NB4 (cell line): ENCODE measurements at regions not wholly inside any gene's neighbourhood (a gene's known extent, or its start where the extent isn't known, plus 50 kb on each side); places are given as distances from the start of the nearest gene placed in this dataset.

Experiments used
- DNase-seq: peaks from one replicate; pipeline ENCODE4 v3.0.0; 2010; ENCODE audit warnings: low read depth
- H3K4me3 ChIP-seq: one replicate; pipeline ENCODE4 v1.5.1; 2011; ENCODE audit warnings: mild to moderate bottlenecking, low read depth, low read length, moderate library complexity
- MYC ChIP-seq: IDR thresholded peaks from 2 replicates; pipeline ENCODE4 v1.6.1; 2011; ENCODE audit warnings: low read depth, low read length
- POLR2A ChIP-seq: IDR thresholded peaks from 2 replicates; pipeline ENCODE4 v1.6.1; 2011; ENCODE audit warnings: mild to moderate bottlenecking; ENCODE audit not compliant: insufficient read length; ENCODE audit errors: extremely low read depth
- TF ChIP-seq, protein P1 (sequence below): IDR thresholded peaks from 2 replicates; pipeline ENCODE4 v1.6.1; 2011; ENCODE audit warnings: low read depth, low read length
- TF ChIP-seq, protein P2 (sequence below): IDR thresholded peaks from one replicate; pipeline ENCODE4 v1.5.1; 2012; ENCODE audit warnings: low read depth, low read length

DNA sequence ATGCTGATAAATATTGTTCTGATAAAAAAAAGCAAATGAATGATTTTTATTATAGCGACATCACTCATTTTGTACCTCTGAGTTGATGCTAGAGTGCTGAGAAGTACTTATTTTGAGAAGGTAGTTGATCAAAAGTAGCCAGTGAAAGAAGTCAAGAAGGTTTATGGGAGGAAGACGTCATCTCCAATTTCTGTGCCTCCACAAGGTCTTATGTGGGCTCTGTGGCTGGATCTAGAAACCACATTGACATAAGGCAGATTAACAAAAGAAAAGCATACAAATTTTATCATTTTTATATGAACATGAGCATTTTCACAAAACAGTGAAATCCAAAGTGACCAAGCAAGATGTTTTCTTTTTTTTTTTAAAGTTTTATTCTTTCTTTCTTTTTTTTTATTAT is 289.5 kb upstream of the FAR2 start:
- no peak overlapping the region for H3K4me3 ChIP-seq
- TF ChIP-seq POLR2A (no peak), MYC (no peak)
- TF ChIP-seq, protein P1, sequence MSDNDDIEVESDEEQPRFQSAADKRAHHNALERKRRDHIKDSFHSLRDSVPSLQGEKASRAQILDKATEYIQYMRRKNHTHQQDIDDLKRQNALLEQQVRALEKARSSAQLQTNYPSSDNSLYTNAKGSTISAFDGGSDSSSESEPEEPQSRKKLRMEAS: no peak
- TF ChIP-seq, protein P2, sequence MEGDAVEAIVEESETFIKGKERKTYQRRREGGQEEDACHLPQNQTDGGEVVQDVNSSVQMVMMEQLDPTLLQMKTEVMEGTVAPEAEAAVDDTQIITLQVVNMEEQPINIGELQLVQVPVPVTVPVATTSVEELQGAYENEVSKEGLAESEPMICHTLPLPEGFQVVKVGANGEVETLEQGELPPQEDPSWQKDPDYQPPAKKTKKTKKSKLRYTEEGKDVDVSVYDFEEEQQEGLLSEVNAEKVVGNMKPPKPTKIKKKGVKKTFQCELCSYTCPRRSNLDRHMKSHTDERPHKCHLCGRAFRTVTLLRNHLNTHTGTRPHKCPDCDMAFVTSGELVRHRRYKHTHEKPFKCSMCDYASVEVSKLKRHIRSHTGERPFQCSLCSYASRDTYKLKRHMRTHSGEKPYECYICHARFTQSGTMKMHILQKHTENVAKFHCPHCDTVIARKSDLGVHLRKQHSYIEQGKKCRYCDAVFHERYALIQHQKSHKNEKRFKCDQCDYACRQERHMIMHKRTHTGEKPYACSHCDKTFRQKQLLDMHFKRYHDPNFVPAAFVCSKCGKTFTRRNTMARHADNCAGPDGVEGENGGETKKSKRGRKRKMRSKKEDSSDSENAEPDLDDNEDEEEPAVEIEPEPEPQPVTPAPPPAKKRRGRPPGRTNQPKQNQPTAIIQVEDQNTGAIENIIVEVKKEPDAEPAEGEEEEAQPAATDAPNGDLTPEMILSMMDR: no peak
- DNase-seq: no peak

DNA sequence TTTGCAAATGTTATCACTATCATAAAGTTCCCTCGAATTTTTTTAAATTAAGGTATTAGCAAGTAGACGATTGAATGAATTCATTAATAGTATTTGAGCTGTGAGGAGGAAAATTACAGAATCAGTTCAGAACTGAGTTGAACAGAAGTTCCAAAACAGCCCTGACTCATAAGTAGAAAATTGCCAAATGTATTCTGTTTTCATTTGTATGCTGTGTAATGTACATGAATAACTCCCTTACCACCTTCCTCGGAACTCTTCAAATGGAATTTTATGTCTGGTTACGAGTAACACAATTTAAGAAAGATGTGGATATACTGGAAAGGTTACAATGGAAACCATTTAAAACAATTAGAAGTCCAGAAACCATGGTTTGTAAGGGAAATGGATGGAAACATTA is 283.3 kb upstream of the FAR2 start:
- TF ChIP-seq POLR2A (no peak), MYC (no peak)
- TF ChIP-seq, protein P2: no peak
- TF ChIP-seq, protein P1: no peak
- no peak for DNase-seq
- no peak overlapping the region for H3K4me3 ChIP-seq

DNA sequence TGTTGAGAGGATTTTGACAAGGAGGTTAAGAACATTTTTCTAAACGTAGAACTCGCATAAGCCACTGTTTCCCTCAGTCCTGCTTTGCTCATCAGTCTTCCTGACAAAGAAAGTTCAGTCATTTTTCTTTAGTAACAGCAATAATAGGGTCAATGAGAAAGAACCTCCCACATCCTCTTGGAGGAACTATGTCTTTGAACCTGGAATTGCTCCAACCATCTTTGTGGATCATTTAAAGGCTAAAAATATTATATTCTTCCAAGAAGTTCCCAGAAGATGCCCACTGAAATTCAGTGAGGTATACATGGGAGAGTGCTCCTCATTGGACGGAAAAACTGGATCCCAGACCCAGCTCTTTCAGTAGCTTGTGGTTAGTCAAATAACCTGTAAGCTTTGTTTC is 282.8 kb upstream of the FAR2 start:
- no peak overlapping the region for H3K4me3 ChIP-seq
- TF ChIP-seq, protein P2: no peak
- TF ChIP-seq MYC: no peak
- no peak for DNase-seq

DNA sequence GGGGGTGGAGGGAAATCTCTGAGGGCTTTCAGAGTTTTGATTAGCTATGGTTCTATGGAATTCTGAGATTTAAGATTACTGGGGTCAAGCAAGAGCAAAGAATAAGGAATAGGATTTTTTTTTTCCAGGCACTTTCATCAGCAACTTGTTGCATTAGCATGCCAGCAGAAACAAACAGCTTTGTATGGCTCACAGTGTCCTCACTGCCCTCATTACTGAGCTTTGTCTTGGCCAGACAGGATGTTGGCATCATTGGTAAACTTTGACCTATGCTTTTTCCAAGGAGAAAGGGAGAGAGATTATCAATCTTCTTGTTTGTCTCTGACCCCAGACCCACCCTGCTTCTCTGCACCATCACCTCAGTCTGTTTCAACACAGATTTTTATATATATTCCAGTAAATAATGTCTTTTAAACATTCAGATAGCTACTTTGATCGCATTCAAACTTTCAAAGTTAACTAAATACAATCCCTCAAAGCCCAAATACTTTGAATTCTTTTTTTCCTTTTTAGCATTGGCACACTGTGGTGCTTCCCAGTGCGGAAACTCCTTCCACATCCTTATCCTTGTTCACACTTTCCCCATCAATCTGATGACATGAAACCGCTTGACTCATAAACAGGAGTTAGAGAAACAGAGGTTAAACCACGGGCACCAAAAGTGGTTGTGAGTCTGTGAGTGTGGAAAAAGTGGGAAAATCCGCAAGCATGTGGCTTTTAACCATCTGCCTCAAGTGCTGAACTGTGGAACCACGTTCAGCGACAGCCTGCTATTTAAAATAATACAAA is 282.2 kb upstream of the FAR2 start:
- TF ChIP-seq MYC (no peak), POLR2A (no peak)
- TF ChIP-seq, protein P1: no peak
- TF ChIP-seq, protein P2: no peak
- DNase-seq: no peak
- H3K4me3 ChIP-seq: no peak overlapping the region

DNA sequence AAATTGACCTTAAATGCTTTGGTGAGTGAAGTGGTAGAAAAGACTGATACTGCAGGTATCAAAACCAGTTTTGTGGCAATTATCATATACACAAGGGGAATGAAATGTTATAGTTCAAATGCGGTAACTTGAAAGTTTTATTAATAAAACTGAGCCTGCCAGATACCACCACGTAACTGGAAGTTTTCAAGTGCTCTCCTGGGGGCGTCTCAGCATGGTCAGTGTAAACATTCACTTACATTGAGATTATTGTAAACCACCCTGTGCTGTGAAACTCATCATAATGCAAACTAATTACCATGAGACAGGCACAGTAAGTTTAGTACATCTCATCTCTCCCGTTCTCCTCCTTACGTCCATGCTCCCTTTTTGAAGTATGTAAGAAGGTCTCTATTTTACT is 280.7 kb upstream of the FAR2 start:
- H3K4me3 ChIP-seq: no peak overlapping the region
- no peak for DNase-seq
- TF ChIP-seq MYC (no peak), POLR2A (no peak)
- TF ChIP-seq, protein P2: no peak
- TF ChIP-seq, protein P1: no peak
